IPS-NIHi7 (cell line): ENCODE measurements at regions not wholly inside any gene's neighbourhood (a gene's known extent, or its start where the extent isn't known, plus 50 kb on each side); places are given as distances from the start of the nearest gene placed in this dataset.
"Not testable (repeated sequence)": the region's sequence is repeated elsewhere in the genome, so short reads cannot be mapped to it uniquely, and the experiment has no call there.

ENCODE experiments used
- DNase-seq: peaks from one replicate; pipeline ENCODE4 v3.0.0; 2012; ENCODE audit warnings: mixed read lengths; ENCODE audit errors: extremely low spot score

DNA sequence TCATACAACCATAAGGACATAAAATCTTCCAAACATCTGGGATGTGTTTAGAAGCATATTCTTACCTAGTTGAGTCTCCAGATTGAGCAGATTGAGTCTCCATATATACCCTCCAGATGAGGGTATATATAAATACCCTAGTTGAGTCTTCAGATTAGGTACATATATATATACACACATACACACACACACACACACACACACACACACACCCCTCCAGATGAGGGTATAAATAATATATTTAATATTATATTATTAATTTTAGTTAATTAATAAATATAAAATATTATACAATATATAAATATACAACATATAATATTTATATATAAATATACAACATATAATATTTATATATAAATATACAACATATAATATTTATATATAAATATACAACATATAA lies 2219.1 kb downstream of the PCDH7 start:
- not testable (repeated sequence) for DNase-seq

DNA sequence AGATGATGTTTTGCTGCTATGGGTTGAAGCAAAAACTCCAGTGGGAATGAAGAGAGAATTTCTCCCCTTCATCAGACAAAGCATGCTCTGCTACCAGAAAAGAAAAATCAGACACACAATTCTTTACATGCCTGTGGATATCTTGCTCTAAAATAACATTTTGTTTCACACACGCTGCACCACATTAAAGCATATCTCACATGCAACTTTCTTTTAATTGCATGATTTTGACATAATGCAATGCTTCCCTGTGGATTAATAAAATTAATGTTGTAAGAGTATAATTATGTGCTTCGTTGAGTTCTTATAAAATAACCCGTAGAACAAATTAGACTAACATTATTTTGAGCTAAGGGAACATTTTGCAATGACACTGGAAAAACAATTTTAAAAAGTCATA lies 2230.7 kb downstream of the PCDH7 start:
- DNase-seq: no peak

DNA sequence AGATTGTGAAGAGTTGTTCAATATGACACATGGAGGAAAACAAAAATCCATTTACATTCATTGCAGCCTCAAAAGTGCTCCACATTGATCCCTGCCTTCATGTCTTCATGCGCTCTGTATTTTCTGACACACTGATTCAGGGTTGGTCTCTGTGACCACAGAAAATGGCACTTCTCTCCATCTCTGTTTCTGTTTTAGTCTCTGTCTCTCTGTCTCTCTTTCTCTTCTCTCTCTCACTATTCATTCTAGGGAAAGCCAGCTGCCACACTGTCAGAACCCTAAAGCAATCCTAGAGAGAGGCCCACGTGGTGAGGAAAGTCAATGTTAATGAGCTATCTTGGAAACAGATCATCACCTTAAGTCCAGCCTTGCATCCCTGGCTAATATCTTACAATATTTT lies 2238.4 kb downstream of the PCDH7 start:
- DNase-seq: no peak

DNA sequence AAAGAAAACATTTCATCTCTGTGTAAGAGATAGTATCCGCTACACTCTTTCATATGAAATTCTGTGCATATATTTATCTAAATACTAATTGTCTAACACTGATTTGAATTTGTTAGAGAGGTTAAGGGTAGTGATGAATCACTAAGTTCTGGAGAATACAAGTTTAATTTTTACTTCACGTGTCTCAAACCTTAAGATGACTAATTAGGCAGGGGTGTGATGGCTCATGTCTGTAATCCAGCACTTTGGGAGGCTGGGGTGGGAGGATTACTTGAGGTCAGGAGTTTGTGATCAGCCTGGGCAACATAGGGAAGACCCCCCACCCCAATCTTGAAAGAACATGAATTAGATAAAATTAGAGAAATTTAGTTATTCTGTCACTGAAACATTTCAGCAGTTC lies 2241.9 kb downstream of the PCDH7 start:
- DNase-seq: no peak

DNA sequence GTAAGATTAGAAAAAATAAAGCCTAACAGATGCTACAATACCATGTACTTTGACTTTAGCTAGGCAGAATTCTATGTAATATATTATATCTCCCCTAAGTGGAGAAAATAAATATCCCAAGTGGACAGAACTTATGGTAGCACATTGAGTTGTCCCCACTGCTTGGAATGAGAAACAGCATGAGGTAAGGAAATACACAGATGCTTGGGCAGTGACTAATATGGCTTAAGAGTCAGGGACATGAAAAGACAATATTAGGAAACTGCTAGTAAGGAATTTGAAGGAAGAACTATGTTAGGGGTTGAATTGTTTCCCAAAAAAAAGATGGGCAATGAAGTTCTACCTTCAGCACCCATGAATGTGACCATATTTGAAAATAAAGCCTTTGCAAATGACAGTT lies 2265.1 kb downstream of the PCDH7 start:
- no peak for DNase-seq

DNA sequence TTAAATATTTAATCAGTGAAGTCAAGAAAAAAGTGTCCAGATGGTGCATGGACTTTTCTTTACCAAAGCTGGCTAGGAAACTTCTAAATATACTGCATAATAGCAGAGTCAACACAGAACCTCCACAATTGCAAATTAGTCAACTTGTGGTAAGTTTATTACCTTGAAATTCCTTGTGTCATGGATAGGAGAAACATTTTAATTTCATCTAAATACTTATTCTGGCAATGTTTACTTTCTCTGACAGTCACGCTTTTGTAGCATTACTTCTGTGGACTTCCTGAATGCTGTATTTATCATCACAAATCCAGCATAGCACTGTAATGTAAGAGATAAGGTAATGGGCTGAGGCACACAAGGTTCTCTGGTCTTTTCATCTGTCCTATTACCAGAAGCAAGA lies 2266.1 kb downstream of the PCDH7 start:
- DNase-seq: no peak

DNA sequence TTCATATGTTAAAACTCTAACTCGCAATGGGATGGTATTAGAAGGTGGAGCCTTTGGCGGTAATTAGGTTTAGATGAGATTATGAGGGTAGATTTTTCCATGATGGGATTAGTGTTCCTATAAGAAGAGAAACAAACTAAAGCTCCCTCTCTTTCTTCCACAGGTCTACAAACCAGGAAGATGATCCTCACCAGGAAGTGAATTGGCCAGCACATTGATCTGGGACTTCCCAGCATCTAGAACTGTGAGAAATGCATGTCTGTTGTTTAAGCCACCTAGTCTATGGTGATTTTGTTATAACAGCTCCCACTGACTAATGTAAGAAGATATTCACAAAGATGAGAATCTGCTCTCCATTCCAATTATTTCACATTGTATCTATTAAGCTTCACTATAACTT lies 2266.9 kb downstream of the PCDH7 start:
- DNase-seq: no peak

DNA sequence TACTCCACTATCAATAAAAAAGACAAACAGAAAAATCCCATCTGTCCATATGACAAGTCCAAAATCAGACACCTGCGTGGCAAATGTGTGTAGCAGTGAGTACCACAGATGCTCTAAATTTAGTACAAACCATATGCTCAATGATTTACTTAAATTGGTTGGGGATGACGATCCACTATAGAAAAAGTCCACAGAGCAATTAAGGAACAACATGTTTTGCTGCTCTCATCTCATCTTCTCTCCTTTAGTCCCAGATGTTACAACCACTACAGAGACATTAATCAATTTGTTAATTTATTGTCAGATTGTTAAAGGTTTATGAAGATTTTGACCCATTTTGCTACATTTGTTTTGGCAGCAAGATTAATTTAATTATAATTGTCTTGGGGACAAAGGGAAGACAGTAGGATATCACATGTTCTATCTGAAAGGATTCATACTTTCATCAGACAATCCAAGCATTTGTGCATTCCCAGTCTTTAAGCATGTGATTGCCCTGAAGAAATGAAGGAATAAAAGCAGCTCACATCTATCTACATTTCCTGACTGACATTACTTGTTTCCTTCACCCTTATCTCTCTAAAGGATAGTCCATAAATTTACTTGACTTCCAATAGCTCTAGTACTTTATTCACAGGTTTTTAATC lies 2268.1 kb downstream of the PCDH7 start:
- DNase-seq: no peak

DNA sequence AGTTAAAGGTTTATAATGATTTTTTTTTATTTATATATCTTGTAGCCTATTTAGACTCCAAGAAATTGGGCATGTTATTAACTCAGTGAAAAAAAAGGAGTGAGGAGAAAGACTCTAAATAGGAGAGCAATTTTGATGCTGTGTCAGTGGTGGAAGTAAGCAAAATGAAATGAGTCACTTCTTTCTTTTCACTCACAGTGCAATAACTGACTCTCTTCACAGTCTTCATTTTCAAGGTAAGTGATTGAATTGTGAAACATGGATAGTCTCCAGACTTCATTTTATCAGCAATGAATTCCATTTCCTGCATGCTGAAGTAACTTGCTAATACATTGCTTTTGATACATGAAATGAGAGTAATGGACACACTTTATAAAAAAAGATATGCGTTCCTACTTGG lies 2271.5 kb downstream of the PCDH7 start:
- DNase-seq: no peak

DNA sequence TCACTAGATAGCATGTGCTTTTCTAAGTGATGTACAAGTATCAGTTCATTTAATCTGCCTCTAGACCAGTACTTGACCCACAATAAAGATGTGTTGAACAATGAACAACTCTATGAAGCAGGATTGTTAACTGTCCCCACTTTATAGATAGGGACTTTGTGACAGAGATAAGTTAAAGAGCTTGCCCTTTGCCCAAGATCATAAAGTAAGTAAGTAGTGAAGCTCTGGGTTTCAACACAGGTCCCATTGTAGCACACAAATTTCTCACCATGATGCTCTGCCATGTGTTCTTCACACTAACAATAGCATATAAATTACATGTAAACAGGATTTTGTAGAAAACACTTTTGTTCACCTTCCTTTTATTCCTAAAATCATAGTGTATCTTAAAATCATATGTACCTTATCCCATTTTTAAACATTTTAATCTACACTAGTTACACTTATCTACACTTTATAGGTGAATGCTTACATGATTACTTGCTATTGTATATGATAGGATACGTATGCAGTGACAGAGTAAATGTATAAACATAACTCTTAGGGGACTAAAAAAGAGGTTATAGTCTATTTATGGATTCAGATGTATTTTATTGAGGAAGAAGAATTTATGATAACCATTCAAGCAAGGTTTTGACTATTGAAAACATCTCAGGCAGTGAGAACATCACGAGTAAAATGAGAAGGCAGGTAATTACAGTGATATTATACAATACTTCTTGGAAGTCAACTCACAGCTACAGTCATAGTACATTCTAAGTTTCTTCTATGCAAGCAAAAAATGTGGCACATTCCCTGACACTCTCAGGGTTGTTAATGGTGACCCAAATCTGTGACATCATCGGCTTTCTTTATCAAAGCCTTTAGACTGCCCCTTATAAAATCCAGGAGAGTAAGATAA lies 2275.1 kb downstream of the PCDH7 start:
- no peak for DNase-seq

DNA sequence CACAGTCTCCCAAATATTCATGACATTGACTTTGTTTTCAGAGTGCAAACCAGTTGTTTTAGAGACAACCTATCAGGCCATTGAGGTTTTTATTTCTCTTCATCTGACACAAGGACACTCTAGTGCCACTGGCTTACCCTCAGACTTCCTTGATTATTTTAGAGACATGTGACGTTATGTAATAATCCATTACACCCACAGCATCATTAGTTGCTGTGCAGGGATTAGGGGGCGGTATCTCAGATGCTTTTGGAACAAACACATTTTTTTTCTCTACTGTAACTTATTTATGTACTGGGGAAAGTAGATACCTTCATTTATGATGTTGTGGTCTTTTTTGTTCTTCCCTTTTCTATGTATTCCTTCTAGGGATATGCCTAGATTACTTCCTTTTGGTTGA lies 2293.1 kb downstream of the PCDH7 start:
- no peak for DNase-seq

DNA sequence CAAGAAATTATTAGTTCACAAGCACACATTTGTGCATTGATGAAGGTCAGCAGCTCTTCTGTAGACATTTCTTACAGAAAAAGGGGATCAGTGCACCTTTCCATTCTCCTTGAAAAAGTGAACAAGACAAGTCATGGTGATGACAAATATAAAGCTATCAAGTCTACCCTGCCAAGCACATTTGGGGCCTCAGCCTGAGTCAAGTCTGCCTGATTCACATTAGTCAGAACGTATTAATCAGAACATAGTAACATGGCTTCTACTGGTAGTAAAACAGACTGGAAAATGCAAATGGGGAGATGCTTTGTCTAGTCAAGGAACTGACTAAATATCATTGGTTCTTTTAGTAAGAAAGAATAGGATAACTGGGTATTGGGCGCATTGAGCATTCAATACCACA lies 2305.1 kb downstream of the PCDH7 start:
- DNase-seq: no peak

DNA sequence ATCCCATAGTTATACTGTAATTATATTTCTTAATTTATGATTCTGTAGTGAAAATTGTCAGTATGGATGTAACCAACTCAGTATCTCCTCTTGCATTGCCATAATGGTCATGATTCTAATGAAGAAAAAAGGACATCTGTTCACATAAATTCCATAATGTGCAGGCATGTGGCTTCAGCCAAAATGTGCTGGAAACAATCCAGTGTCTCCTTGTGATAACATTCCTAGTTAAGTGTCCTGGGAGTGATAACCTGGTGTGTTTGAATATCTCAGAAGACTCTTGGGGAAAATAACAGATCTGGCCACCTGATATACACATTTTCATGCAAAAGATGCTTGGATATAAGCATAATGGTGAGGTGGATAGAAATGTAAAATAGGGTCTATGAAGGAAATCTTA lies 2309.8 kb downstream of the PCDH7 start:
- no peak for DNase-seq

DNA sequence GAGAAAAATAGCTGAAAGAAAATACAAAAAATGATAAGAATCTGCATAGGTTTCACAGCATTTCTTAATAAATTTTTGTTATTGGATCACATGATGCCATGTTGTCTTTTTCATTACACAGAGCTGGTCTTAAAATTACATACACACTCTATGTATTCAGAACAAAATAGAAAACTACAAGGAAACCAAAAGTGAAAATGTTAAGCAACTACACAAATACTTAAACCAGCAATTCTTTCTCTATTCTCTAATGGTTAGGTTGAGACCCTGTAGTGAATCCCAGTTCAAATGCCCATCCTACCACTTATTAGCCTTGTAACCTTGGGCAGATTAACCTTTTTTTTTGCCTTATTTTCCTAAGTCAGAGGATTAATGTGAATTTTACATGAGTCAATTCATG lies 2311.2 kb downstream of the PCDH7 start:
- no peak for DNase-seq

DNA sequence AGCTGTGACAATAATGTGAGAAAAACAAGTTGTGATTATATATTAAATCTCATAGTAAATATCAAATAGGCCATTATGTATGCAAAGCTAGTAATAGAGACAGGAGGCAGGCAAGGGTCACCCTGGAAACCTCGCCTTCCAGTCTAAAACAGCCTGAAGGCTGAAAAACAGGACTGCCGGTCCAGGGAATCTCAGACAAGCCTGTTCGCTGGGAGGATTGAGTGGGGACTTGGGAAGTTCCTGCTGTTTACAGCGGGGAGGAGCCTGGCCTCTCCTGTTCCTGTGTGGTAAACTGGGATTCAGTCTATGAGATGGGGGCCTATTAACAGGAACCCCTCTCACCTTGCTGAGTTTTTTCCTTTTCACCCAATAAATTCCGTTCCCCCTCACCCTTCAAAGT lies 2317.3 kb downstream of the PCDH7 start:
- DNase-seq: no peak

DNA sequence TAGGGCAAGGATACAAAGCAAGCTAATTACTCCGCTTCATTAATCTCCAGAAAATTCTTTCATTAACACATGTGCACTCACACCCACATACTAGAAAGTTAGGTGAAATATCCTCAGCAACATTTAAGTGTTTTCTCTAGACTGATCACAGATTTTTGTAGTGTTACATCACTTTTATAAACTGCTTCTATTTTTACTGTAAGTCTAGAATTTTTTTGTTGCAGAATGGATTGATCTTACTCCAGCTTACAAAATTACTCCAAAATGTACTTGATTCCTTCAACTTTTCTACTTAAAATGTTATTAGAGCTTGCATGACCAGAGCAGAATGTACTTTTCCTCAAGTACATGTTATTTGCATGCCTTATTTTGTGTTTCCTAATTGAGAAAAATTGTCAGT lies 2325.2 kb downstream of the PCDH7 start:
- no peak for DNase-seq

DNA sequence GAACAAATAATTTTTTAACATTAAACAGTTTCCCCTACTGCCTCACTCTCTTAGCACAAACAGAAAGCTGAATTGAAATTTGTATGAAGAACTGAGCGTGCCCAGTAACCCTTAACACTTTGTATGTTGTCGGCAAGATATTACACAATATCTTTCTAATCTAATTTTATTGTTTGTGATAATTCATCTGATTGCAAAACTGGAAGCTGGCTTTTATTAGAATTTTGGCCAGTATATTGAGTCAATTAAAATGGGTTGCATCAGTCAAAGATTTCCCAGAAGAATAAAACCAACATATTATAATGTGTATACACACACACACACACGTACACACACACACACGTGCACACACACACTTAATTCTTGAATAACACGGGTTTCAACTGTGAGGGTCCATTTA lies 2332.1 kb downstream of the PCDH7 start:
- no peak for DNase-seq

DNA sequence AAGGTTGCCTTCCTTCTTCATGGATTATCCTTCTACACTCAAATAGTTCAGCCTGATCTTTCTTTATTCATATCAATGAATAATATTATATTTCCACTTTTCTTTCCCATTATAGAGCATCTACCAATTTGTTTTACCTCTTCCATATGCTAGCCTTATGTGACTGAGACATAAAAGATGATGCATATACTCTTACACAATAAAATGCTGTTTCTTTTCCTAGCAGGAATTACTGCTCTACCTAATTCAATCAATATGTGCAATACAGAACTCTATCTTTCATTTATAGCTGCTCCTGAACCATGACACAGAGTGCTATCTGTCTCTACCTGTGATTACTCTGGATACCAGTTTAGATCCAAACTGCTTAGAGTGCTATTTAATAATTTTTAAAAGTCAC lies 2334.0 kb downstream of the PCDH7 start:
- DNase-seq: no peak

DNA sequence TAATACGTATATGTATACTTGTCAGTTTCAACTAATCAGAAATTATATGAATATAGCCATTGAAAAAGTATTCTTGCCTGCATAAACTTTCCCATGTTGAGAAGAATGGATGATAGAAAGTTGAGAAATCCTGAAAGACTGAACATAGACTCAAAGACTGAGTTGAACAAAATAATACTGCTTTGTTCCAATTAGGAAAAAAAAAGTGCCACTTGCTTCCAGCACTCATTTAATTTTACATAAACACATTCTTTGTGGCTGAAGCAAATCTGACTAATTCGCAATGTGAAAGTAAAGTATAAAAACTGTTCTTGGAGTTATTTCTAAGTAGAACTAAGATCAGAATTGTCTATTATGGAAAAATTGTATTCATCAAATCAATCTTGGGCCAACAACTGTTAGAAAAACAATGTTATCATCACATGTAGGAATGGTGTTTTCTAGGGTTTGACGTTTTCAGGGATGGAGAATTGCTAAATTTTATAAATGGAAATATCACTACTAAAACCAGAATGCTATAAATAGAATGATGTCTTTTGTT lies 2334.6 kb downstream of the PCDH7 start:
- no peak for DNase-seq

DNA sequence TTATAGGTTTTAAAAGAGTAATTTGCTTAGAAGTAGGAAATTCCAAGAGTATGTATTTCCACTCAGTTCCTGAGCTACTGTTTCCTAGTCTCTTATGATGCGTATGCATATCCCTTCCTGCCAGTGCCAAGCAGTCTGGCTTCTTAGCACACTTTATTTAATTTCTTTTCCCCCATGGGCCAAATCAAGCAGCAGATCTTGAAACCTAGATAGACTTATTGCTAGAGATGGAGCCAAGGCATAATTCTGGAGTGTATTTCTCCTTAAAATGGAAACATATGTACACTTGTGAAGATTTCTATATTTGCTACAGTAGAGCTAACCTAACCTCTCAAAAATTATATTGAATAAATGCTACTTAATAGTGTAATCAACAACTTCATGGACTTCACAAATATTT lies 2337.6 kb downstream of the PCDH7 start:
- no peak for DNase-seq

DNA sequence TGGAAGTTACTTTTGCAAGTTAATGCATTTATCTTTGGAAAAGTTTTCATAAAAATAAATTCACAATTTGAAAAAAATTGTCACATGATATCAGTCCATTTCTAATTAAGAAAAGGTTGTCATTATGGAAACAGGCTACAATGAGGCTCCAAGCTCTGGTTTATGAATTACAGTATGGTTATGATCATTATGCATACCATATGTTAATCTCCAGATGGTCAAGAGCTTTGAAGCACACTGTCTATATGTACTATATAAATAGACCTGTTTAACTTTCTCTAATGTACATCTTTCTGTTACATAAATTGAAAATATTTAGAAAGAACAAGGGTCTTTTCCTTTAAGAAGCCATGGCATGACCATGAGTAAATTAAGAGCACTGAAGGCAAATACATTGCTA lies 2338.8 kb downstream of the PCDH7 start:
- DNase-seq: no peak

DNA sequence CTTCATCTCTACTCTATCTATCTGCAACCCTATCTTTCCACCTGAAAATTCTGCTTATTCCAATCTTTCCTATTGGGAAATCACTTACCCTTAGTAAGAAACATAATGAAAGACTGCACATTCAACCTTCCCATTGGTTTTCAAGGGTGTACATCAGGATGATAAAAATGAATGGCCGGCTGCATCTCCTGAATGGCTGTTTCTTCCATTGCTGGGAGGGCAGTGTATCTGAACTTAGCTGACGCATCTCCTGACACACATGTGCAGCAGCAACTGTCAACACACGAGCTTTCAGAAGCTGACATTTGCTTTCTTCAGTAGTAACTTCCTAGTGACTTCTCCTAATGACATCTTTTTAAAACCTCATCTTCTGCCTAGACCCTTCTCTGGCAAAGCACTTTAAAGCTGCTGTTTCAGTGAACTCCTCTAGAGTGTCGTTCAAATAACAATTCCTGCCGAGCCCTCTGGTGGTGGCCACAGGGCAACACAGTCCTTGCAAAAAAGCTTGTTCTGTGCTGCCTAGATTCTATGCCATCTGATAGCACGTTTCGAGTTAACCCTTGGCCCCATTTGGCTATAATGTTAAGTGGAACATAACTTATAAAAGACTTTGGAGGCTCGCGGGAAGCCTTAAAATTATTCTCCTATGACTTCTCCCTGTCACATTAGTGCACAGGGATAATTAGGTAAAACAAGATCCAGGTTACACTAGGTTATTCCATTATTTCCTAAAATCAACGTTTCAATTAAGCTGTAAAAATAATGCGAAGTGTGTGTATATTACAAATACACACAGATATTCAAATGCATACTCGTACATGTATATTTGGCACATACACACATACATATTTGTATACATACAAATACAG lies 2340.7 kb downstream of the PCDH7 start:
- DNase-seq: peak; percentile 23
